Right lobe of liver (tissue), 4 donors: ENCODE measurements at regions not wholly inside any gene's neighbourhood (a gene's known extent, or its start where the extent isn't known, plus 50 kb on each side); places are given as distances from the start of the nearest gene placed in this dataset.

Experiments used
- POLR2A ChIP-seq: fragments of 450-650 bp; IDR thresholded peaks from one replicate; pipeline ENCODE4 v1.6.1; 2017; ENCODE audit warnings: antibody characterized with exemption, mild to moderate bottlenecking
- TF ChIP-seq, protein P1 (sequence below), 4 donors: fragments of 200-600 bp in 3 of 4; fragments of 450-650 bp in 1 of 4; IDR thresholded peaks; one replicate each; pipeline versions ENCODE4 v1.5.1 to v1.8.0; 2016 to 2022; ENCODE audit warnings: antibody characterized with exemption in 4 of 4, mild to moderate bottlenecking in 2 of 4
- donor health status: DM: no; HTN: no; CAD: no.
- donor health status: DM: no; HTN: no; CAD: no.
- donor health status: DM: no; HTN: yes; CAD: no.

DNA sequence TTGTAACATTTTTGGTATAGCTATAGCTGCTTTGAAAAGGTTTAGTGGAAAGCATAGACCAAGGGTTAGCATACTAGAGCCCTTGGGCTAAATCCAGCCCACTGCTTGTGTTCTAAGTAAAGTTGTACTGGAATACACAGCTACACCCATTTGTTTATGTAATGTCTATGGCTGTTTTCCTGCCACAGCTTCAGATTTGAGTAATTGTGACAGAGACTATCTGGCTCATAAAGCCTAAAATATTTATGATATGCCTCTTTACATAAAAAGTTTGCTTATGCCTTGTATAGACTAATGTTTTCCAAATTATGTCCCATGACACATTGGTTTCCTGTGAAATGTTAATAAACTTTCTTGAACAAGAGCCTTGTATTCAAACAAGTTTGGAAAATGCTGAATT is 234.8 kb upstream of the ATP2B1 start:
- TF ChIP-seq, protein P1, sequence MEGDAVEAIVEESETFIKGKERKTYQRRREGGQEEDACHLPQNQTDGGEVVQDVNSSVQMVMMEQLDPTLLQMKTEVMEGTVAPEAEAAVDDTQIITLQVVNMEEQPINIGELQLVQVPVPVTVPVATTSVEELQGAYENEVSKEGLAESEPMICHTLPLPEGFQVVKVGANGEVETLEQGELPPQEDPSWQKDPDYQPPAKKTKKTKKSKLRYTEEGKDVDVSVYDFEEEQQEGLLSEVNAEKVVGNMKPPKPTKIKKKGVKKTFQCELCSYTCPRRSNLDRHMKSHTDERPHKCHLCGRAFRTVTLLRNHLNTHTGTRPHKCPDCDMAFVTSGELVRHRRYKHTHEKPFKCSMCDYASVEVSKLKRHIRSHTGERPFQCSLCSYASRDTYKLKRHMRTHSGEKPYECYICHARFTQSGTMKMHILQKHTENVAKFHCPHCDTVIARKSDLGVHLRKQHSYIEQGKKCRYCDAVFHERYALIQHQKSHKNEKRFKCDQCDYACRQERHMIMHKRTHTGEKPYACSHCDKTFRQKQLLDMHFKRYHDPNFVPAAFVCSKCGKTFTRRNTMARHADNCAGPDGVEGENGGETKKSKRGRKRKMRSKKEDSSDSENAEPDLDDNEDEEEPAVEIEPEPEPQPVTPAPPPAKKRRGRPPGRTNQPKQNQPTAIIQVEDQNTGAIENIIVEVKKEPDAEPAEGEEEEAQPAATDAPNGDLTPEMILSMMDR (IDR thresholded peaks at IDR 0.05): no peak
- no peak for TF ChIP-seq POLR2A
